ENCODE measurements at regions not wholly inside any gene's neighbourhood (a gene's known extent, or its start where the extent isn't known, plus 50 kb on each side); places are given as distances from the start of the nearest gene placed in this dataset.

DNA sequence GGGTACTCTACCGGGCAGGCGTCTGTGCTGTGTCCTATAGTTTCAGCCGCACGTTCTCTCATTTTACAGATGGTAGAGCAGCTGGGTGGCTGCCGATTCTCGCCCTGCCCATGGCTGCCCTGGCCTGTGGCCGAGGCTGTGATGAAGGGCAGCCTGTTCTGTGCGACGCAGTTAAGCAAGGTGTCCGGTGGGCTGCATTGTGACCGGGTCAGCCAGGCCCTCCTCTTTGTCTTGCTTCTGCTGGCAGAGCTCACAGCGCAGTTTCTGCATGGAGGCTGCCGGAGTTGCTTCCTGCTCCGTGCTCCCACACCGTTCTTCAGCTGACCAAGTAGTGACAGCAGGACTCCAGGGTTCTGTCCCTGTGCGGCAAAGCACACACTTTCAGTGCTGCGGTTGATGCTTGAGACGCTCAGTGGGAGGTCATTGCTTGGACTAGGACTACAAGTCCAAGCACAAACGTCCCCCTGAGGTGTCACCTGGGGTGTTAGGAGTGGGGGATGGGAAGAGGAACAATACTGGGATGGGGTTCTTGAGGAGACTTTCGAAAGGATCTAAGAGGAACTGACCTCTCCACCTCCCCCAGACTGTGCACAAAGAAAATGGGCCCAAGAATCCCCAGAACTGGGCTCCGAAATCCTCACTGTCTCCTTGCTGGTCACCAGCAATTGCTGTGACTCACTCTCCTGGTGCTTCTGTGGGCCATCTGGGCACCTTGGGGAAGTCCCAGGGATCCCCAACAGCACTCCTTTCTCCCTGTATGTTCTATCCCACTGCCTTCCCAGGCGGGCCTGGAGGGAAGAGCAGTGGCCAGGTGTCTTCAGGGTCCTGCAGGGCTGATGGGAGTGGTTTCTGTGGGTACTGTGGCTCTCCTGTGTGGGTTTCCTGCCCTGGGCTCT lies 58.2 kb downstream of the GADD45G start:
- Histone ChIP-seq H3K36me3 (ENCODE audit: control insufficient read depth in 2 of 2, insufficient read depth in 2 of 2, low read length in 1 of 2) (no peaks in the 10 kb centered on the region), H3K4me3 (ENCODE audit: low read depth in 1 of 2, low read length in 2 of 2) (no peak overlapping the region), H3K4me1 (ENCODE audit: control insufficient read depth in 2 of 2, insufficient read depth in 2 of 2, low read length in 1 of 2) (peaks cover 9 to 35% of the 10 kb centered on the region in 2 donors), H3K27ac (ENCODE audit: low read depth in 2 of 2, low read length in 1 of 2) (peak overlapping the region in 1 of 2 donors; percentile 82), H3K9me3 (ENCODE audit: control insufficient read depth in 2 of 2, insufficient read depth in 1 of 2, low read depth in 1 of 2, low read length in 1 of 2) (no peaks in the 10 kb centered on the region), H3K27me3 (ENCODE audit: control insufficient read depth in 1 of 2, insufficient read depth in 2 of 2, low read length in 2 of 2) (no peaks in the 10 kb centered on the region)
- WGBS, 2 donors: 85% methylated on average over 22 of the region's 22 CpGs

DNA sequence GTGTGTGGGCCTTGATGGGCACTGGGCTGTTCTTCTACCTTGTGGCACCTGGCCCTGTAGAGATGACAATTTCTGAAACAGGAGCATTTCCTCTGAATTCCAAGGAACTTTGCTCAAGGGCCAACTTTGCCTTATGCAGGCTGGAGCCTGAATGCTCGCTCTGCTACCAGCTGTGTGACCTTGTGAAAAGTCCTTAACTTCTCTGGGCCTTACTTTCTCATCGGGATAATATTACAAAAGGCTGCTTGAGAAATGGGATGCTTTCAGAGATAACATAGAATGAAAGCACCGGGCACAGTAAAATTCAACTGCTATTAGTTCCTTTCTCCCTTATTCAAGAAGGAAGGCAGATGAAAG lies 58.8 kb downstream of the GADD45G start:
- WGBS, 2 donors: 86 to 89% methylated on average over 3 of the region's 3 CpGs
- no peaks in the 10 kb centered on the region for H3K27me3 ChIP-seq (ENCODE audit: control insufficient read depth in 1 of 2, insufficient read depth in 2 of 2, low read length in 2 of 2)
- no peak overlapping the region for H3K27ac ChIP-seq (ENCODE audit: low read depth in 2 of 2, low read length in 1 of 2)
- peaks cover 9 to 33% of the 10 kb centered on the region in 2 donors for H3K4me1 ChIP-seq (ENCODE audit: control insufficient read depth in 2 of 2, insufficient read depth in 2 of 2, low read length in 1 of 2)
- H3K9me3 ChIP-seq (ENCODE audit: control insufficient read depth in 2 of 2, insufficient read depth in 1 of 2, low read depth in 1 of 2, low read length in 1 of 2): no peaks in the 10 kb centered on the region
- H3K4me3 ChIP-seq (ENCODE audit: low read depth in 1 of 2, low read length in 2 of 2): no peak overlapping the region
- no peaks in the 10 kb centered on the region for H3K36me3 ChIP-seq (ENCODE audit: control insufficient read depth in 2 of 2, insufficient read depth in 2 of 2, low read length in 1 of 2)

DNA sequence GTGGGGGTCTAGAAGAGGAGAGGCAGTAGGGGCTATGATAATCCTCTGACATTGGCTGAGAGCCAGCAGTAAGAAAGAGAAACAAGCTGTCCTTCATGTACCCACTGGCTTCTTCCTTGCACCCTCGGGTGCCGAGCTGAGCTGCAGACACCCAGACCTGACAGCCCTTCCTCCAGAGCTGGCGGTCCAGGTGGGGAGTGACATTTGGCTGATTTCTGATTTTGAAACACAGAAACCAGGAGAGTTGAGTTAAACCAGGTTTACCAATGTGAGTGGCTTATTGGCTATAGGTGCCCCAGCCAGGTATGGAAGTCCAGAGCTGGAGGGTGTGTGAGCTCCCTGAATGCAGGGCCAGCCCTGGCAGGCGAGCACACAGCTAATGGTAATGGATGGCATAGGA lies 59.2 kb downstream of the GADD45G start:
- Histone ChIP-seq H3K9me3 (ENCODE audit: control insufficient read depth in 2 of 2, insufficient read depth in 1 of 2, low read depth in 1 of 2, low read length in 1 of 2) (no peaks in the 10 kb centered on the region), H3K27me3 (ENCODE audit: control insufficient read depth in 1 of 2, insufficient read depth in 2 of 2, low read length in 2 of 2) (no peaks in the 10 kb centered on the region), H3K36me3 (ENCODE audit: control insufficient read depth in 2 of 2, insufficient read depth in 2 of 2, low read length in 1 of 2) (no peaks in the 10 kb centered on the region), H3K4me1 (ENCODE audit: control insufficient read depth in 2 of 2, insufficient read depth in 2 of 2, low read length in 1 of 2) (peaks cover 9 to 32% of the 10 kb centered on the region in 2 donors), H3K4me3 (ENCODE audit: low read depth in 1 of 2, low read length in 2 of 2) (no peak overlapping the region), H3K27ac (ENCODE audit: low read depth in 2 of 2, low read length in 1 of 2) (no peak overlapping the region)
- 84 to 96% methylated on average over 4 of the region's 4 CpGs for WGBS, 2 donors

DNA sequence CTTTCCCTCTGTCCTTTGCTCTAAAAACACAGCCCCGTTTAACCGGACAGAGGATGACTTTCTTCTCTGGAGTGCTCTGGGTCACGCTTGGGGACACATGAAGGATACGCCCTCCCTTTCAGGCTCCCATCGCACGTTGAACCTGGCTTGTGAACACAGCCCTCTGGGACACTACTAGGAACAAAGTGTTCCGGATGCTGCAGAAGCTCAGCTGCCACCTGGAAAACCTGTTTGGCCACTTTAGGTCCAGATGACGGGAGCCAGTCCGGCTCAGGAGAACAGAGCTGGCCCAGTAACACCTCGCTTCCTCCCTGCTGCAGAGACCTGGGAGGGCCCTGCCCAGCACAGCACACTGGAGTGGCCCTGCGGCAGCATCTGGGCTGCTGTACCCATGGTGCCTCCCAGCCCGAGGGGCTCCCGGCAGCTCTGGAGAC lies 60.1 kb downstream of the GADD45G start:
- Histone ChIP-seq H3K36me3 (ENCODE audit: control insufficient read depth in 2 of 2, insufficient read depth in 2 of 2, low read length in 1 of 2) (no peaks in the 10 kb centered on the region), H3K4me1 (ENCODE audit: control insufficient read depth in 2 of 2, insufficient read depth in 2 of 2, low read length in 1 of 2) (peaks cover 9 to 23% of the 10 kb centered on the region in 2 donors), H3K27ac (ENCODE audit: low read depth in 2 of 2, low read length in 1 of 2) (peak overlapping the region; percentile 44 to 65), H3K9me3 (ENCODE audit: control insufficient read depth in 2 of 2, insufficient read depth in 1 of 2, low read depth in 1 of 2, low read length in 1 of 2) (no peaks in the 10 kb centered on the region), H3K4me3 (ENCODE audit: low read depth in 1 of 2, low read length in 2 of 2) (no peak overlapping the region), H3K27me3 (ENCODE audit: control insufficient read depth in 1 of 2, insufficient read depth in 2 of 2, low read length in 2 of 2) (no peaks in the 10 kb centered on the region)
- 38 to 58% methylated on average over 13 of the region's 13 CpGs for WGBS, 2 donors

DNA sequence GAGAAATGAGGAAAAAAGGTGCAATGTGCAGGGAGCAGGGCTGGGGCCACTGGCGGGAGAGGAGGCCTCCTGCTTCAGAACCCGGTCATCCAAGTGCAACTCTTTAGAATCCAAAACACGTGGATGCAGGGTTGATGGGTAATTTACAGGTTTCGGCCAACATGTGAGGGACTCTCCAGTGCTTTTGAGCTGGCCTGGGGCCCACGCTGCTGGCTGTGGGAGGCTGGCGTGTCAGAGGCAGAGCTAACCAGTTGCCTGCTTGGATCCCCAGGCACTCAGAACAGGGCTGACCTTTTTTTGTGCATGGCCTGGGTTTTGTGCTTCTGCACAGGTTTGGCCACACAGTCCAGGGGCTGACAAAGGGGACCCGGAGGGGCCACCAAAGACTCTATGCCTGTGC lies 61.6 kb downstream of the GADD45G start:
- 88 to 91% methylated on average over 7 of the region's 7 CpGs for WGBS, 2 donors
- Histone ChIP-seq H3K36me3 (ENCODE audit: control insufficient read depth in 2 of 2, insufficient read depth in 2 of 2, low read length in 1 of 2) (no peaks in the 10 kb centered on the region), H3K27ac (ENCODE audit: low read depth in 2 of 2, low read length in 1 of 2) (no peak overlapping the region), H3K27me3 (ENCODE audit: control insufficient read depth in 1 of 2, insufficient read depth in 2 of 2, low read length in 2 of 2) (no peaks in the 10 kb centered on the region), H3K9me3 (ENCODE audit: control insufficient read depth in 2 of 2, insufficient read depth in 1 of 2, low read depth in 1 of 2, low read length in 1 of 2) (no peaks in the 10 kb centered on the region), H3K4me1 (ENCODE audit: control insufficient read depth in 2 of 2, insufficient read depth in 2 of 2, low read length in 1 of 2) (peaks cover 7 to 21% of the 10 kb centered on the region in 2 donors), H3K4me3 (ENCODE audit: low read depth in 1 of 2, low read length in 2 of 2) (no peak overlapping the region)

DNA sequence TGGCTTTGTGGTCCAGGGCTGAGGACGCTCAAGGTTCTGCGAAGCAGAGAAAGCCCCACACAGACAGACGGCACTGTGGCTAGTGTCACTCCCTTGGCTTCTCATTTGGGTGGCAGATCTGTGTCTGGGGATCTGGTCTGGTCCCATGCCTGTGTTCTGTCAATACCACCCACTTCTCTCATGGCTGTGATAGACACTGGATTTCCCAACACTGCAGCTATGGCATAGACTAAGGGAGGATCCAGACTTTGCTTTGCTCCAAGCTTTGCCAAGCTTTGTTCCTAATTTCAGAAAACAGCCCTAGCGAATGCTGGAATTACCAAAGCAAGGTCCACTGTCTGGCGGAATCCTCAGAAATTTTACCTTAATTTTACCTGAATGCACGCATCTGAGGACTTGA lies 62.1 kb downstream of the GADD45G start:
- Histone ChIP-seq H3K36me3 (ENCODE audit: control insufficient read depth in 2 of 2, insufficient read depth in 2 of 2, low read length in 1 of 2) (no peaks in the 10 kb centered on the region), H3K4me1 (ENCODE audit: control insufficient read depth in 2 of 2, insufficient read depth in 2 of 2, low read length in 1 of 2) (peaks cover 5 to 18% of the 10 kb centered on the region in 2 donors), H3K4me3 (ENCODE audit: low read depth in 1 of 2, low read length in 2 of 2) (no peak overlapping the region), H3K9me3 (ENCODE audit: control insufficient read depth in 2 of 2, insufficient read depth in 1 of 2, low read depth in 1 of 2, low read length in 1 of 2) (no peaks in the 10 kb centered on the region), H3K27ac (ENCODE audit: low read depth in 2 of 2, low read length in 1 of 2) (no peak overlapping the region), H3K27me3 (ENCODE audit: control insufficient read depth in 1 of 2, insufficient read depth in 2 of 2, low read length in 2 of 2) (no peaks in the 10 kb centered on the region)
- 93 to 95% methylated on average over 6 of the region's 6 CpGs for WGBS, 2 donors

DNA sequence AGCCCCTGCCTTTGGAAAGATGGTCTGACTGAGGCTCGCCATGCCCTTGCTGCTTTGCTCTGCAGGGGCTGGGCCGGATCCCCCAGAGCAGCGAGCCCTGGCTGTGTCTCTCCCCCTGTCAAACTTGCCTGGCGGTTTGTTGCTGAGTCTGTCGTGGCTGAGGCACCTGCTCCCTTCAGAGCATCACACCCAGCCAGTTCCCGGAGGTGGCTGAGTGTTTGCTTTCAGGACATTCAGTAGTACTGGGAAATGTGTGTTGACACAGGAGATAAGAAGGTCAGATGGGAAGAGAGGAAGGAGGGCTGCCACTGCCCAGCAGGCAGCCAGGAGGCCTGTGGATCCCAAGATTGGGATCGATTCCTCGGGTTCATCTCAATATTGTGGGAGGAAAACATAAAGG lies 62.9 kb downstream of the GADD45G start:
- H3K4me3 ChIP-seq (ENCODE audit: low read depth in 1 of 2, low read length in 2 of 2): no peak overlapping the region
- H3K9me3 ChIP-seq (ENCODE audit: control insufficient read depth in 2 of 2, insufficient read depth in 1 of 2, low read depth in 1 of 2, low read length in 1 of 2): no peaks in the 10 kb centered on the region
- WGBS, 2 donors: 60 to 82% methylated on average over 8 of the region's 8 CpGs
- no peak overlapping the region for H3K27ac ChIP-seq (ENCODE audit: low read depth in 2 of 2, low read length in 1 of 2)
- no peaks in the 10 kb centered on the region for H3K27me3 ChIP-seq (ENCODE audit: control insufficient read depth in 1 of 2, insufficient read depth in 2 of 2, low read length in 2 of 2)
- H3K4me1 ChIP-seq (ENCODE audit: control insufficient read depth in 2 of 2, insufficient read depth in 2 of 2, low read length in 1 of 2): peaks cover 5 to 15% of the 10 kb centered on the region in 2 donors
- no peaks in the 10 kb centered on the region for H3K36me3 ChIP-seq (ENCODE audit: control insufficient read depth in 2 of 2, insufficient read depth in 2 of 2, low read length in 1 of 2)

DNA sequence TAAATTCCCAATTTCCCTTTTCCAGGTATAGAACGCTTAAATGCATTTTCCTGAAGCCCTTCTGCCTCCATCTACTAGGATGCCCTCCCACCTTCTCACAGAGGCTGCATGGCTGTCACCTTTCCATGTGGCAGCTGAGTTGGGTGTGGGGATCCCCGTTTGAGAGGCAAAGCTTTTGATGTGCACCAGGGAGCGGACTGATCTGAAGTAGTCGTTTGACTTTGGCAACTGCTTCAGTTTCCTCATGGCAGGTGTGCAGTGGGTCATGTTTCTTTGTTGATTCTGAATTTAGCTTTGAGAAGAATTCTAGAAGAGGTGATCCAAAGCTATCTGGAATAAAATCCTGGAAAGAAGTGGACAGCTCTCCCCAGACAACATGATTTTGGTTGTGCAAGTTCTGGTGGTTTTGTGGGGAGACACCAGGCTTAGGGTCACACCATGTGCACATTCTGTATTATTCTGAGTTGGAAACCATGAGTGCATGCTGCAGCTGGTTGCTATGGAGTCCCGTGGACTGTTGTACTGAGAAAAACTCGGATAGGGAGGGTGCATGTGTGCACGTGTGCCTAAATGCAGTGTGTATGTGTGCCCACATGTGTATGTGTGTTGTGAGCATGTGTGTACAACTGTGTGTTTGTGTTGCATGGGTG lies 63.5 kb downstream of the GADD45G start:
- no peak overlapping the region for H3K27ac ChIP-seq (ENCODE audit: low read depth in 2 of 2, low read length in 1 of 2)
- peaks cover 3 to 11% of the 10 kb centered on the region in 2 donors for H3K4me1 ChIP-seq (ENCODE audit: control insufficient read depth in 2 of 2, insufficient read depth in 2 of 2, low read length in 1 of 2)
- no peaks in the 10 kb centered on the region for H3K9me3 ChIP-seq (ENCODE audit: control insufficient read depth in 2 of 2, insufficient read depth in 1 of 2, low read depth in 1 of 2, low read length in 1 of 2)
- H3K36me3 ChIP-seq (ENCODE audit: control insufficient read depth in 2 of 2, insufficient read depth in 2 of 2, low read length in 1 of 2): no peaks in the 10 kb centered on the region
- H3K4me3 ChIP-seq (ENCODE audit: low read depth in 1 of 2, low read length in 2 of 2): no peak overlapping the region
- no peaks in the 10 kb centered on the region for H3K27me3 ChIP-seq (ENCODE audit: control insufficient read depth in 1 of 2, insufficient read depth in 2 of 2, low read length in 2 of 2)
- 56 to 69% methylated on average over 7 of the region's 7 CpGs for WGBS, 2 donors

DNA sequence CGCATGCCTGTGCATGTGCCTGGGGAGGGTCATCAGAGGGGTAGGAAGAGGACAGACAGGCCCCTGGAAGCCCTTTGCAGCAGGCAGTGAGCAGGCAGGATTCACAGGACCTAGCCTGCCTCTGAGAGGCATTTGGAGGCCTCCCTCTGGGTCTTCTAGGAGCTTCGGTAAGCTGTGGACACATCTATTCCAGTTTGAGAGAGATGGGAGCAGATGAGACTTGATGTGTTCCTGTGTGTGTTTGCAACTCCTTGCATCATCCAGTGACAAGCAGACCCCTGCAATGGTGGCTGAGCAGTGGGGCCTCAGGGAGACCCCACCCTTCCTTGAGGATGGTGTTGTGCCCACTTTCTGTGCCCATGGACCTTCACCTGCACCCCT lies 64.0 kb downstream of the GADD45G start:
- Histone ChIP-seq H3K4me1 (ENCODE audit: control insufficient read depth in 2 of 2, insufficient read depth in 2 of 2, low read length in 1 of 2) (peaks cover 0 to 9% of the 10 kb centered on the region in 2 donors), H3K27me3 (ENCODE audit: control insufficient read depth in 1 of 2, insufficient read depth in 2 of 2, low read length in 2 of 2) (no peaks in the 10 kb centered on the region), H3K9me3 (ENCODE audit: control insufficient read depth in 2 of 2, insufficient read depth in 1 of 2, low read depth in 1 of 2, low read length in 1 of 2) (no peaks in the 10 kb centered on the region), H3K27ac (ENCODE audit: low read depth in 2 of 2, low read length in 1 of 2) (no peak overlapping the region), H3K4me3 (ENCODE audit: low read depth in 1 of 2, low read length in 2 of 2) (no peak overlapping the region), H3K36me3 (ENCODE audit: control insufficient read depth in 2 of 2, insufficient read depth in 2 of 2, low read length in 1 of 2) (no peaks in the 10 kb centered on the region)
- 98 to 100% methylated on average over 2 of the region's 2 CpGs for WGBS, 2 donors
